ENCODE measurements at regions not wholly inside any gene's neighbourhood (a gene's known extent, or its start where the extent isn't known, plus 50 kb on each side); places are given as distances from the start of the nearest gene placed in this dataset.

DNA sequence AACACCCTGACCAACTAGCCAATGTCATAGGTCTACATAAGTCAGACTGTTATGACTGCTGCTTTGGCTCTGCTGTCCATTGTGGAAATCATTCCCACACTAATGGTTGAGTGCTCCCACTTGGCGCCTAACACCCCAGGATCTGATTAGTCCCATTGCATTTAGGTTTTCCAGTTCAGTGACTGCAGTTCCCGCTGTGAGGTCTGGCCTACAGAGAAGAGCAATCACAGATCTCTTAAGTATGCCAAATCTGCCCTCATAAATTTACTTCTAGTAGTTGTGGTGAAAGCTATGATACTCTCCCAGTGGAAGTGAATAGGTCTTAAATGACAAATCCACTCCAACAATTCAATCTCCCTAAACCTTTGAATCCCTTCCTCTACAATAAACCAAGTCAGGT lies 77.3 kb upstream of the IL2 start:
- no peak for DNase-seq
- no peaks in the 10 kb centered on the region for H3K9me2 ChIP-seq (ENCODE audit: insufficient read depth)
- no peak overlapping the region for H3K9ac ChIP-seq
- H3K9me3 ChIP-seq (ENCODE audit: low read depth): no peaks in the 10 kb centered on the region
- 31 to 45% methylated on average over 2 of the region's 2 CpGs for WGBS, 2 experiments (ENCODE audit: low coverage in 1 of 2, low lambda C conversion rate in 2 of 2, missing lambda C conversion rate in 2 of 2)
- no peaks in the 10 kb centered on the region for H4K20me1 ChIP-seq (ENCODE audit: insufficient read depth)
- no peak overlapping the region for H3K27ac ChIP-seq
- H3K4me3 ChIP-seq: no peak overlapping the region
- no peaks in the 10 kb centered on the region for H3K27me3 ChIP-seq (replicated peaks; ENCODE audit: insufficient read depth)
- TF ChIP-seq EZH2phosphoT487 (IDR thresholded peaks at IDR 0.05; ENCODE audit: insufficient read depth, low read depth) (no peak), EZH2 (IDR thresholded peaks at IDR 0.05; ENCODE audit: insufficient read depth, poor library complexity, severe bottlenecking) (no peak)
- no peaks in the 10 kb centered on the region for H3K79me2 ChIP-seq (ENCODE audit: insufficient read depth)
- H3K4me1 ChIP-seq (ENCODE audit: insufficient read depth): no peaks in the 10 kb centered on the region
- H3F3A ChIP-seq (ENCODE audit: insufficient read depth): no peaks in the 10 kb centered on the region
- in situ Hi-C loops (cut with MboI): no loop called here
- no peaks in the 10 kb centered on the region for H3K36me3 ChIP-seq (ENCODE audit: low read depth)
- no peak overlapping the region for H2AFZ ChIP-seq
- no peak overlapping the region for H3K4me2 ChIP-seq (ENCODE audit: unreplicated experiment)

- in situ Hi-C loops (cut with MboI): no loop called here
- TF ChIP-seq EZH2phosphoT487 (IDR thresholded peaks at IDR 0.05; ENCODE audit: insufficient read depth, low read depth) (no peak), EZH2 (IDR thresholded peaks at IDR 0.05; ENCODE audit: insufficient read depth, poor library complexity, severe bottlenecking) (no peak)
- H2AFZ ChIP-seq: no peak overlapping the region
- no peaks in the 10 kb centered on the region for H3F3A ChIP-seq (ENCODE audit: insufficient read depth)
- no peaks in the 10 kb centered on the region for H3K27me3 ChIP-seq (replicated peaks; ENCODE audit: insufficient read depth)
- 32 to 40% methylated on average over 2 of the region's 2 CpGs for whole genome bisulfite sequencing, 2 experiments (ENCODE audit: low coverage in 1 of 2, low lambda C conversion rate in 2 of 2, missing lambda C conversion rate in 2 of 2)
- no peaks in the 10 kb centered on the region for H4K20me1 ChIP-seq (ENCODE audit: insufficient read depth)
- no peak overlapping the region for H3K9ac ChIP-seq
- no peaks in the 10 kb centered on the region for H3K9me2 ChIP-seq (ENCODE audit: insufficient read depth)
- no peak overlapping the region for H3K4me3 ChIP-seq
- H3K79me2 ChIP-seq (ENCODE audit: insufficient read depth): no peaks in the 10 kb centered on the region
- no peaks in the 10 kb centered on the region for H3K36me3 ChIP-seq (ENCODE audit: low read depth)
- no peak overlapping the region for H3K4me2 ChIP-seq (ENCODE audit: unreplicated experiment)
- no peak for DNase-seq
- H3K27ac ChIP-seq: no peak overlapping the region
- H3K9me3 ChIP-seq (ENCODE audit: low read depth): no peaks in the 10 kb centered on the region
- no peaks in the 10 kb centered on the region for H3K4me1 ChIP-seq (ENCODE audit: insufficient read depth)
These were observed 76.2 kb upstream of the IL2 start for GRCh38 chr4:122532766-122533165.

- no peaks in the 10 kb centered on the region for H3F3A ChIP-seq (ENCODE audit: insufficient read depth)
- H3K36me3 ChIP-seq (ENCODE audit: low read depth): no peaks in the 10 kb centered on the region
- no peak overlapping the region for H3K27ac ChIP-seq
- H2AFZ ChIP-seq: no peak overlapping the region
- no peak for DNase-seq
- H3K4me2 ChIP-seq (ENCODE audit: unreplicated experiment): no peak overlapping the region
- TF ChIP-seq EZH2phosphoT487 (IDR thresholded peaks at IDR 0.05; ENCODE audit: insufficient read depth, low read depth) (no peak), EZH2 (IDR thresholded peaks at IDR 0.05; ENCODE audit: insufficient read depth, poor library complexity, severe bottlenecking) (no peak)
- H3K4me3 ChIP-seq: no peak overlapping the region
- no peak overlapping the region for H3K9ac ChIP-seq
- in situ Hi-C loops (cut with MboI): no loop called here
- H3K9me2 ChIP-seq (ENCODE audit: insufficient read depth): no peaks in the 10 kb centered on the region
- no peaks in the 10 kb centered on the region for H4K20me1 ChIP-seq (ENCODE audit: insufficient read depth)
- H3K4me1 ChIP-seq (ENCODE audit: insufficient read depth): no peaks in the 10 kb centered on the region
- 13 to 23% methylated on average over 3 of the region's 3 CpGs for WGBS, 2 experiments (ENCODE audit: low coverage in 1 of 2, low lambda C conversion rate in 2 of 2, missing lambda C conversion rate in 2 of 2)
- no peaks in the 10 kb centered on the region for H3K79me2 ChIP-seq (ENCODE audit: insufficient read depth)
- H3K27me3 ChIP-seq (replicated peaks; ENCODE audit: insufficient read depth): no peaks in the 10 kb centered on the region
- H3K9me3 ChIP-seq (ENCODE audit: low read depth): no peaks in the 10 kb centered on the region
These were observed 75.0 kb upstream of the IL2 start for GRCh38 chr4:122531514-122531913.

- no peak for TF ChIP-seq EZH2 (IDR thresholded peaks at IDR 0.05; ENCODE audit: insufficient read depth, poor library complexity, severe bottlenecking)
- no peak for TF ChIP-seq EZH2phosphoT487 (IDR thresholded peaks at IDR 0.05; ENCODE audit: insufficient read depth, low read depth)
- Histone ChIP-seq H3K27ac (no peak overlapping the region), H3K27me3 (replicated peaks; ENCODE audit: insufficient read depth) (no peaks in the 10 kb centered on the region), H2AFZ (no peak overlapping the region), H3K79me2 (ENCODE audit: insufficient read depth) (no peaks in the 10 kb centered on the region), H3K4me2 (ENCODE audit: unreplicated experiment) (no peak overlapping the region), H4K20me1 (ENCODE audit: insufficient read depth) (no peaks in the 10 kb centered on the region), H3K9ac (no peak overlapping the region), H3F3A (ENCODE audit: insufficient read depth) (no peaks in the 10 kb centered on the region), H3K9me2 (ENCODE audit: insufficient read depth) (no peaks in the 10 kb centered on the region), H3K36me3 (ENCODE audit: low read depth) (no peaks in the 10 kb centered on the region), H3K4me1 (ENCODE audit: insufficient read depth) (no peaks in the 10 kb centered on the region), H3K4me3 (no peak overlapping the region), H3K9me3 (ENCODE audit: low read depth) (no peaks in the 10 kb centered on the region)
- 40 to 60% methylated on average over 1 of the region's 1 CpG for WGBS, 2 experiments (ENCODE audit: low coverage in 1 of 2, low lambda C conversion rate in 2 of 2, missing lambda C conversion rate in 2 of 2)
- in situ Hi-C loops (cut with MboI): no loop called here
- no peak for DNase-seq
These were observed 74.5 kb upstream of the IL2 start for GRCh38 chr4:122531038-122531437.

DNA sequence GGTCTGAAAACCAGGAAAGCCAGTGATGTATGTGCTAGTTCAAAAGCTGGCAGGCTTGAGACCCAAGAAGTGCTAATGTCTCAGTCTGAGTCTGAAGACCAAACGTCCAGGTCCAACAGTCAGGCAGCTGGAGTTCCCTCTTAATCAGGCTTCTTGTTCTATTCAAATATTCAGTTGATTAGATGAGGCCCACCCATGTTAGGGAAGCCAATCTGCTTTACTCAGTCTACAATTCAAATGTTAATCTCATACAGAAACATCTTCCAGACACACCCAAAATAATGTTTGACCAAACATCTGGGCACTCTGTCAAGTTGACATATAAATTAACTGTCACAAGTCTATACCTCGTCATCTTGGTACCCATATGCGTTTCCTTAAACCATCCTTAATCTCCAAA lies 72.4 kb upstream of the IL2 start:
- H3K79me2 ChIP-seq (ENCODE audit: insufficient read depth): no peaks in the 10 kb centered on the region
- no peaks in the 10 kb centered on the region for H3K36me3 ChIP-seq (ENCODE audit: low read depth)
- no peak overlapping the region for H3K9ac ChIP-seq
- H3K4me3 ChIP-seq: no peak overlapping the region
- in situ Hi-C loops (cut with MboI): no loop called here
- no peak overlapping the region for H2AFZ ChIP-seq
- H3K9me3 ChIP-seq (ENCODE audit: low read depth): no peaks in the 10 kb centered on the region
- H4K20me1 ChIP-seq (ENCODE audit: insufficient read depth): no peaks in the 10 kb centered on the region
- H3K9me2 ChIP-seq (ENCODE audit: insufficient read depth): no peaks in the 10 kb centered on the region
- 11 to 13% methylated on average over 3 of the region's 3 CpGs for WGBS, 2 experiments (ENCODE audit: low coverage in 1 of 2, low lambda C conversion rate in 2 of 2, missing lambda C conversion rate in 2 of 2)
- TF ChIP-seq EZH2 (IDR thresholded peaks at IDR 0.05; ENCODE audit: insufficient read depth, poor library complexity, severe bottlenecking) (no peak), EZH2phosphoT487 (IDR thresholded peaks at IDR 0.05; ENCODE audit: insufficient read depth, low read depth) (no peak)
- H3F3A ChIP-seq (ENCODE audit: insufficient read depth): no peaks in the 10 kb centered on the region
- no peak overlapping the region for H3K27ac ChIP-seq
- DNase-seq: no peak
- H3K4me1 ChIP-seq (ENCODE audit: insufficient read depth): no peaks in the 10 kb centered on the region
- H3K4me2 ChIP-seq (ENCODE audit: unreplicated experiment): no peak overlapping the region
- H3K27me3 ChIP-seq (replicated peaks; ENCODE audit: insufficient read depth): no peaks in the 10 kb centered on the region
